ENCODE measurements at regions not wholly inside any gene's neighbourhood (a gene's known extent, or its start where the extent isn't known, plus 50 kb on each side); places are given as distances from the start of the nearest gene placed in this dataset.
"Not testable (repeated sequence)": the region's sequence is repeated elsewhere in the genome, so short reads cannot be mapped to it uniquely, and the experiment has no call there.

GRCh38 chr4:189124791-189125190 lies 815.9 kb upstream of the FRG1 start:
- no peak overlapping the region for H3K4me3 ChIP-seq (ENCODE audit: low read length)
- no peak overlapping the region for H3K9ac ChIP-seq (ENCODE audit: low read depth, low read length)
- H3K4me1 ChIP-seq (ENCODE audit: insufficient read depth, low read length) = no peaks in the 10 kb centered on the region
- no peak overlapping the region for H3K27ac ChIP-seq (ENCODE audit: low read depth, low read length)
- no peaks in the 10 kb centered on the region for H3K36me3 ChIP-seq (ENCODE audit: insufficient read depth, low read length)
- no peaks in the 10 kb centered on the region for H3K27me3 ChIP-seq (ENCODE audit: insufficient read depth, low read length)
- no peaks in the 10 kb centered on the region for H3K9me3 ChIP-seq (ENCODE audit: insufficient read depth, low read depth, low read length)
- 94% methylated on average over 3 of the region's 4 CpGs for WGBS

DNA sequence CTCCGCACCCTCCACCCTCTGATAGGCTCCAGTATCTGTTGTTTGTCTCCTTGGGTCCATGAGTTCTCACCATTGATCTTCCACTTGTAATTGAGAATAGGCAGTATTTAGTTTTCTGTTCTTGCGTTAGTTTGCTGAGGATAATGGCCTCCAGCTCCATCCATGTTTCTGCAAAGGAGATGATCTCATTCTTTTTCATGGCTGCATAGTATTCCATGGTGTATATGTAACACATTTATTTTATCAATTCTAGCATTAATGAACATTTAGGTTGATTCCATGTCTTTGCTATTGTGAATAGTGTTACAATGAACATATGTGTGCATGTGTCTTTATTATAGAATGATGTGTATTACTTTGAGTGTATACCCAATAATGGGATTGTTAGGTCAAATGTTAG lies 814.6 kb upstream of the FRG1 start:
- no peaks in the 10 kb centered on the region for H3K4me1 ChIP-seq (ENCODE audit: insufficient read depth, low read length)
- H3K27me3 ChIP-seq (ENCODE audit: insufficient read depth, low read length) = no peaks in the 10 kb centered on the region
- no peak overlapping the region for H3K9ac ChIP-seq (ENCODE audit: low read depth, low read length)
- no peaks in the 10 kb centered on the region for H3K36me3 ChIP-seq (ENCODE audit: insufficient read depth, low read length)
- H3K27ac ChIP-seq (ENCODE audit: low read depth, low read length) = no peak overlapping the region
- no peaks in the 10 kb centered on the region for H3K9me3 ChIP-seq (ENCODE audit: insufficient read depth, low read depth, low read length)
- 71% methylated on average over 2 of the region's 2 CpGs for WGBS
- H3K4me3 ChIP-seq (ENCODE audit: low read length) = no peak overlapping the region

- H3K9me3 ChIP-seq (ENCODE audit: insufficient read depth, low read depth, low read length) = no peaks in the 10 kb centered on the region
- H3K27me3 ChIP-seq (ENCODE audit: insufficient read depth, low read length) = no peaks in the 10 kb centered on the region
- 91% methylated on average over 4 of the region's 4 CpGs for WGBS
- no peak overlapping the region for H3K4me3 ChIP-seq (ENCODE audit: low read length)
- no peak overlapping the region for H3K27ac ChIP-seq (ENCODE audit: low read depth, low read length)
- no peak overlapping the region for H3K9ac ChIP-seq (ENCODE audit: low read depth, low read length)
- no peaks in the 10 kb centered on the region for H3K4me1 ChIP-seq (ENCODE audit: insufficient read depth, low read length)
- no peaks in the 10 kb centered on the region for H3K36me3 ChIP-seq (ENCODE audit: insufficient read depth, low read length)
These were observed 812.3 kb upstream of the FRG1 start for GRCh38 chr4:189128341-189128740.

DNA sequence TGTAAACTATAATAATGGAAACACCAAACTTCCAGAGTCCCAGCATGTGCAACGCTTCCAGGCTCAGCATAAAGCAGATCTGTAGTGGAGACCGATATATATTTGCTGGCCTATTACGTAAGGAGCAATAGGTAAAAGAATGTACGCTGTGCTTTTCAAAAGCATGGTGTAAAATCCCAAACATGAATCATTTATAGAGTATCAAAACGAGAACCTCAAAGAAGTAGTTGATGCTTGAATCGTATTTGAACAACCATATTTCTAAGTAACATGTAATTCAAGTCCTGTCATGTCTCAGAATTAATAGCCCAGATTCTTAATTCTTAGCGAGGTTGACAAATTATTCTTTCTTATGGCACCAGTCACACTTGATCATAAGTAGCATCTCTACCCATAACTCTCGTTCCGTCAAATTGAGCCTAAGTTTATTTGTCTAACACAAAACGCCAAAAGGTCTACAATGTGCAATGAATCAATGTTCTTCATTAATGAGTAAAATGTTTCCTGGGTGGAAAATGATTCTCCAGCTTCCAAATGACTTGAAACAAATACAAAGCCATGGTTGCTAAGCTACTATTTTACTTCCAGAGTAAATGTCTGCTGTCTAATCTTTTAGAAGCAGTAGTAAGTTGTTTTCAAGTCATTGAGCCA lies 811.5 kb upstream of the FRG1 start:
- Histone ChIP-seq H3K4me3 (ENCODE audit: low read length) (no peak overlapping the region), H3K36me3 (ENCODE audit: insufficient read depth, low read length) (no peaks in the 10 kb centered on the region), H3K9me3 (ENCODE audit: insufficient read depth, low read depth, low read length) (no peaks in the 10 kb centered on the region), H3K27me3 (ENCODE audit: insufficient read depth, low read length) (no peaks in the 10 kb centered on the region), H3K27ac (ENCODE audit: low read depth, low read length) (no peak overlapping the region), H3K9ac (ENCODE audit: low read depth, low read length) (no peak overlapping the region), H3K4me1 (ENCODE audit: insufficient read depth, low read length) (no peaks in the 10 kb centered on the region)
- whole genome bisulfite sequencing = 89% methylated on average over 10 of the region's 10 CpGs

GRCh38 chr4:189131118-189131517 lies 809.6 kb upstream of the FRG1 start:
- H3K9me3 ChIP-seq (ENCODE audit: insufficient read depth, low read depth, low read length) = no peaks in the 10 kb centered on the region
- H3K27me3 ChIP-seq (ENCODE audit: insufficient read depth, low read length) = no peaks in the 10 kb centered on the region
- H3K4me1 ChIP-seq (ENCODE audit: insufficient read depth, low read length) = no peaks in the 10 kb centered on the region
- WGBS = 97% methylated on average over 4 of the region's 4 CpGs
- H3K36me3 ChIP-seq (ENCODE audit: insufficient read depth, low read length) = no peaks in the 10 kb centered on the region
- H3K9ac ChIP-seq (ENCODE audit: low read depth, low read length) = no peak overlapping the region
- no peak overlapping the region for H3K4me3 ChIP-seq (ENCODE audit: low read length)
- H3K27ac ChIP-seq (ENCODE audit: low read depth, low read length) = no peak overlapping the region

DNA sequence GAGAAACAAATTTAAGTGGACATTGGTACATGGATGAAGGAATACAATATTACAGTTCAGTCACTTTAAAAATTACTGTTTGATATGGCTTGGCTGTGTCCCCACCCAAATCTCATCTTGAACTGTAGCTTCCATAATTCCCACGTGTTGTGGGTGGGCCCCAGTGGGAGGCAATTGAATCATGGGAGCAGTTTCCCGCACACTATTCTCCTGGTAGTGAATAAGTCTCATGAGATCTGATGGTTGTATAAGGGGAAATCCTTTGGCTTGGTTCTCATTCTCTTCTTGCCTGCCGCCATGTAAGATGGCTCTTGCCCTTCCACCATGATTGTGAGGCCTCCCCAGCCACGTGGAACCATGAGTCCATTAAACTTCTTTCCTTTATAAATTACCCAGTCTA lies 804.2 kb upstream of the FRG1 start:
- H3K9me3 ChIP-seq (ENCODE audit: insufficient read depth, low read depth, low read length) = no peaks in the 10 kb centered on the region
- no peak overlapping the region for H3K9ac ChIP-seq (ENCODE audit: low read depth, low read length)
- no peaks in the 10 kb centered on the region for H3K4me1 ChIP-seq (ENCODE audit: insufficient read depth, low read length)
- H3K27ac ChIP-seq (ENCODE audit: low read depth, low read length) = no peak overlapping the region
- 89% methylated on average over 3 of the region's 4 CpGs for WGBS
- no peaks in the 10 kb centered on the region for H3K36me3 ChIP-seq (ENCODE audit: insufficient read depth, low read length)
- no peak overlapping the region for H3K4me3 ChIP-seq (ENCODE audit: low read length)
- no peaks in the 10 kb centered on the region for H3K27me3 ChIP-seq (ENCODE audit: insufficient read depth, low read length)

DNA sequence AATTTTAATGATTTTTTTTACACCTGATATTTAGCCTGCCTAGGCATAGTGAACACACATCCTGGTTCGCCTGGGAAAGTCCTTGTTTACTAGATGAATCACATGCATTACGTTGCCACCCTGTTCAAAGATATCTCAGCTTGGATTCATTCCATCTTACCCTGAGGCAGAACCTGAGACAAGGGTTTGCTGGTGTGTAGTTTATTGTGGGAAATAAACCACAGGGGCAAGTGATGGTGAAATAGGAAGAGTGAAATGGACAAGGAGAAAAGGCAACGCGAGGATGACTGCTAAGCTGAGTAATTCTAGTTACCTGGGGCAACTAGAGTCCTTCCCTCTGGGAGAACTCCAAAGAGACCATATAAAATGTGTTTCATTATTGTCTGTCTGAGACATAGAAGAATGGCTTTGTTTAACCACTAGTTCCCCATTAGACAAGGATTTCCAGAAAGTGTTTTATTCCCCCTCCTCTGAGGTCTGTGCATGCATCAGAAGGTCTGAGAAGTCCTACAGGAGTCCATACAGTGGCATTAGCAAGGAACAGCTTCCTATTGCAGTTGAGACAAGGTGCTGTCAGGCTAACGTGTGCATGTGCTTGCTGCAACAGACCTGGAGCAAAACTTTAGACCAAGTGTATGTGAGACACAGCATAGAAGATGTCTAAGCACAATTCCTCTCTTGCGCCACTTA lies 797.3 kb upstream of the FRG1 start:
- WGBS = 92% methylated on average over 6 of the region's 6 CpGs
- Histone ChIP-seq H3K9ac (ENCODE audit: low read depth, low read length) (no peak overlapping the region), H3K27ac (ENCODE audit: low read depth, low read length) (no peak overlapping the region)

DNA sequence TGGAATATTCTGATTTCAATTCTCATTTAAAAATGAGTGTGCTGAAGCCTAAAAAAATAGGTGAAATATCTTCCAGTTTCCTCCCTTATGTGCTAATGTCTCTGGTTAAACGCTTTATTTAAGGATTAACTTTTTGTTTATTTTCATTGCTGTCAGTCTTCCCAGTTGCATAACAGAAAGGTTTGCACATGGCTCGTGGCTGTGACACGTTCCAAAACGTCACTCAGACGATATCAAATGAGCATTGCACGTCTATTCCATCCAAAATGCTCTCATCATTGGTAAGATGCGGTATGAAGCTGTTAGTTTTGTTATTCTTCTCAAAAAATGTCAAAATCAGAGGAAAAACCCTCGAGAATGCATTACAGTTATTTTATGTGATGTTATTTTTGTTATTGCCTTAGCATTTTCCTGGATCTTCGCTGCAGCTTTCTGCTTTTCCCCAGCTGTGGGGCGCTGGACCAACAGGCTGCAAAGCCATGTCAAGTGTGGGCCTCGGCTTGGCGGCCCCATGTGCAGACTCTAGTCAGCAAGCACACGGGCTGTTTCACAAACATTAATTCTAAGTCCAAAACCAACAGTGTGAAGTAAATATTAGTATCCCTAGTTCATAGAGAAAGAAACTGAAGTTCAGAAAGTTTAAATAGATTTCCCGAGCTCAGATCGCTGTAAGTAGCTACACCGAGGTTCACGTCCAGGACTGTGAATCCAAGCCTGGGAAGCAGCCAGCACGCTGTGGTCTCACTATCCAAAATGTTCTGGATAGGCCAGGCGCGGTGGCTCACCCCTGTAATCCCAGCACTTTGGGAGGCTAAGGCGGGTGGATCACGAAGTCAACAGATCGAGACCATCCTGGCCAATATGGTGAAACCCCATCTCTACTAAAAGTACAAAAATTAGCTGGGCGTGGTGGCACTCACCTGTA lies 793.4 kb upstream of the FRG1 start:
- no peaks in the 10 kb centered on the region for H3K4me1 ChIP-seq (ENCODE audit: insufficient read depth, low read length)
- H3K9me3 ChIP-seq (ENCODE audit: insufficient read depth, low read depth, low read length) = peaks cover 26% of the 10 kb centered on the region
- 95% methylated on average over 24 of the region's 24 CpGs for WGBS
- 0 out of 2 replicates have a peak, but pooled peaks cover 2% of the 10 kb centered on the region for H3K36me3 ChIP-seq (ENCODE audit: insufficient read depth, low read length)
- no peaks in the 10 kb centered on the region for H3K27me3 ChIP-seq (ENCODE audit: insufficient read depth, low read length)
- no peak overlapping the region for H3K27ac ChIP-seq (ENCODE audit: low read depth, low read length)
- H3K4me3 ChIP-seq (ENCODE audit: low read length) = no peak overlapping the region
- no peak overlapping the region for H3K9ac ChIP-seq (ENCODE audit: low read depth, low read length)

More for the DNA sequence above, 797.3 kb upstream of the FRG1 start:
- no peaks in the 10 kb centered on the region for H3K9me3 ChIP-seq (ENCODE audit: insufficient read depth, low read depth, low read length)
- no peaks in the 10 kb centered on the region for H3K4me1 ChIP-seq (ENCODE audit: insufficient read depth, low read length)
- H3K36me3 ChIP-seq (ENCODE audit: insufficient read depth, low read length) = no peaks in the 10 kb centered on the region
- no peak overlapping the region for H3K4me3 ChIP-seq (ENCODE audit: low read length)
- no peaks in the 10 kb centered on the region for H3K27me3 ChIP-seq (ENCODE audit: insufficient read depth, low read length)

- not testable (repeated sequence) for H3K36me3 ChIP-seq (ENCODE audit: insufficient read depth, low read length); H3K4me1 ChIP-seq (ENCODE audit: insufficient read depth, low read length); H3K27me3 ChIP-seq (ENCODE audit: insufficient read depth, low read length); H3K4me3 ChIP-seq (ENCODE audit: low read length); H3K9ac ChIP-seq (ENCODE audit: low read depth, low read length); H3K27ac ChIP-seq (ENCODE audit: low read depth, low read length)
- 85% methylated on average over 13 of the region's 13 CpGs for WGBS
- H3K9me3 ChIP-seq (ENCODE audit: insufficient read depth, low read depth, low read length) = peaks cover 18% of the 10 kb centered on the region
These were observed 785.6 kb upstream of the FRG1 start for GRCh38 chr4:189155083-189155482.

- Histone ChIP-seq H3K4me1 (ENCODE audit: insufficient read depth, low read length) (peaks cover 66% of the 10 kb centered on the region), H3K36me3 (ENCODE audit: insufficient read depth, low read length) (no peaks in the 10 kb centered on the region), H3K9ac (ENCODE audit: low read depth, low read length) (peak overlapping the region; percentile 50), H3K9me3 (ENCODE audit: insufficient read depth, low read depth, low read length) (no peaks in the 10 kb centered on the region), H3K27me3 (ENCODE audit: insufficient read depth, low read length) (no peaks in the 10 kb centered on the region), H3K27ac (ENCODE audit: low read depth, low read length) (peak overlapping the region; percentile 85), H3K4me3 (ENCODE audit: low read length) (0 out of 2 replicates have a peak overlapping the region, but pooled peaks have one; percentile 24)
- whole genome bisulfite sequencing = 6% methylated on average over 7 of the region's 7 CpGs
These were observed 778.4 kb upstream of the FRG1 start for GRCh38 chr4:189162073-189162789.

Data from HUES64 (cell line).